Stimulated activated CD4-positive, alpha-beta T cell treated with anti-CD3 and anti-CD28 coated beads, Interleukin-12 subunit alpha, Interleukin-12 subunit beta, amount 100 ng/mL, for 4 hours (primary cell): ENCODE measurements at regions not wholly inside any gene's neighbourhood (a gene's known extent, or its start where the extent isn't known, plus 50 kb on each side); places are given as distances from the start of the nearest gene placed in this dataset.

ENCODE experiments used
- DNase-seq: peaks from one replicate; pipeline ENCODE4 v3.0.0-alpha.2; 2020

- no peak for DNase-seq
These were observed 318.6 kb downstream of the TCERG1L start for GRCh38 chr10:130992802-130993523.

DNA sequence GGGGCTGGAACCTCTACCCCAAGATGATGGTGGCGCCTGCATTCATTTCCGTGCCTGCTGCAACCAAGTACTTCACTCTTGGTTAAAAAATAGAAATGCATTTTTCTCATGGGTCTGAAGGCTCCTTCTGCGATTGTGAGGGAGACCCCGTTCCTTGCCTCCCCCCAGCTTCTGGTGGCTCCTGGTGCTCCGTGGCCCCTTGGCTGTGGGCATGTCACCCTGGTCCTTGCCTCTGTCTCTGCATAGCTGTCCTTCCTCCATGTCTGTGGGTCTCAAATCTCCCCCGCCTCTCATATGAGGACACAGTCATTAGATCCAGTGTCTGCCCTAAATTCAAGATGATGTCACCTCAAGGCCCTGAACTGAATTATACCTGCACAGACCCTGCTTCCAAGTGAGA is 317.9 kb downstream of the TCERG1L start:
- DNase-seq, result no peak

DNA sequence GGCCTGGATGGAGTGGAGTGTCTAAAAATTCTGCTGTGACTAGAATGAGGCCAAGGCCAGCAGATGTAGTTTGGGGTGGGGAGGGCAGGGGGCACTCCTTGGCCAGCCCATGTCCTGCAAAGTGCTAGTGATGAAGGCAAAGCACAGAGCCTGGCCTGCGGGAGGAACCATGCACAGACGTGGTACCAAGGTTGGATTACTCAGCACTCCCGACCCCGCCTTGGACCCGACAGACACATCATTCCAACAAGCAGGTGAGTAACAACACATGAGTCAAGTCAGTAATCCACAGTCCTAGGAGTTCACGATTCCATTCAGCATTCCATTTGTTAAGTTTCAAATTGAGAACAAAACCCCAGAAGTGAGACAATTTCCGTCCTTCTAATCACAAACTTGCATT is 317.3 kb downstream of the TCERG1L start:
- no peak for DNase-seq

DNA sequence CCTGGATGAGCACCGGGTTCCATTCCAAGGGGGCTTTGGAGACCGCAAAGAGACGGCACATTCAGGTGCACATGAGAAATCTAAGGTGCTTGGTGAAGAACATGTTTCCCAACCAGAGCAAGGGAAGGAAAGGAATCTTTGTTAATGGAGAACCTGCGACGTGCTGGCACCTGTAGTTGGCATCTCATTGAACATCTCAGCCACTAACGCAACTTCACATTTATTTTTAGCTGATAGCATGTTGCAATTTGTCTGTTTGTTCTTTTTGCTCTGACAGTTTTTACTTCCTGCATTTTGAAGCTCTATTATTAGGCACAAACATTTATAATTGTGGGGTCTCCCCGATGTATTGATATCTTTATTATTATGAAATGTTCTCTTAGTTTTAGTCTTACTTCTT is 316.7 kb downstream of the TCERG1L start:
- no peak for DNase-seq

DNA sequence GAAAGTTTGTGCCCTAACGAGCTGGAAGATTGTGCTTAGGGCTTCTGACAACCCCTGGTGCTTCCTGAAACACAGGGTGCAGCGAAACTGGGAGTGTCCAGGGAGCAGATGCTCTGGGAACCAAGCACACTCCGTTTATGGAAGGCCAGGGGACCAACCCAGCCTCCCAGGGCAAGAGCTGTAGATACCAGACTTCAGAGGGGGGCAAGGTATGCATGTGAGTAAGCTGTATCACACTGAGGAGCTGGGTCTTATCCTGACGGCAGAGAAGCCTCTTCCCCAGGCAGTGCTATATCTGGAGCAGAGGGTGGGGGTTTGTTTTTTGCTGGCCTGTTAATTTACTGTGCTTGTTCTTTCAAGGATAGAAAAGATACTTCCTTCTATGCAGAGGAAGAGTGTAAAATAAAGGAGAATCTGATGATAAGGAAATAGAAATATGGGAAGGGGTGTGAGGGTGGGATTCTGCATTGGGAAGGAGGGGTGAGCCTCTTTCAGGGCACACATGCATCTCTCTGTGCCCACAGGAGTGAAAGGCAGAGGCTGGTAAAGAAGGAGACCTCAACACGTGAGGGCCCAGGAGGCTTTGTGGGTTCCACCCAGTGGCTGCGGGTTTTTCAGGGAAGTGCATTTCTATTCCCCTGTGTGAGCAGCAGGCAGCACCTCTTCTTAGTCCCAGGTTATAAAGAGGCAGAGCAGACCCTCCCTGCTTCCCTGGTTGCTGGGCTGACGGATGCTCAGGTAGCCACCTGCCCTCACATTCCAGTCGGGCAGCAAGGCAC is 314.1 kb downstream of the TCERG1L start:
- no peak for DNase-seq

GRCh38 chr10:130998046-130998435 is 313.5 kb downstream of the TCERG1L start:
- DNase-seq, result no peak

- DNase-seq, result no peak
These were observed 312.9 kb downstream of the TCERG1L start for GRCh38 chr10:130998642-130999041.

DNA sequence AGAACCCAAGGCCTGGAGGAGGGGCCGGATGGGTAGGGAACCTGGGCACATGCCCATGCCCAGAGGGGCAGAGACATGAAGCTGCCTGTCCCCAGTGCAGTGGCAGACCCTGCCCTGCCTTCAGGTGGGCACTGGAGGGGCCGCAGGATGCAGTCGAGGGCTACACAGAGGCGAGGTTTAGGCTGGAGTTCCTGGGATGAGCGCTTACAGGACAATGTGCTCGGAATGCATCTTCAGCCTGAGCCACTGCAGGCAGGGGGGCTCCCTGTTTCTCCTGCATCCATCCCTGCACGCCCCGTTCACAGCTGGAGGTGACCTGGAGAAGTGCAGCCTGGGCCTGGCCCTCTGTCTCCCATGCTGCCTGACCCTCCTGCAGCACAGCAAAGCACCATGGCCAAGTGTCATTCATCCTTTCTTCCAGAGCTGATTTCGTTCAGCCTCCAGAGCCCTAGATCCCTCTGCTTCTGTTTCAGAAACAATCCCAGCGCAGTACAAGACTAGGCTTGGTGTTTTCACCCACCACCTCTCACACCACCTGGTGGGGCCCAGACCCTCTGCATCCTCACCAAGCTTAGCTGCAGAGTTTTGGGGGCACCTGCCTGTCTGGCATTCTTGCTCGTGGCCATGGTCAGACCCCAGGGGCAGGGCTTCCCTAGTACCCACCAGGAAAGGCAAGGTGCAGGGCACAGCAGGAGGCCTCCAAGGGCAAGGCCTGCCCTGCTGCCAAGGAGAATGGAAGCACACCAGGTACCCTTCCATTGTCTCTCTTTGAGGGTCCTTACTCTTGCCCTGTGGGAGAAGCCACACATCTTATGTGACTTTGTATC is 311.9 kb downstream of the TCERG1L start:
- no peak for DNase-seq

DNA sequence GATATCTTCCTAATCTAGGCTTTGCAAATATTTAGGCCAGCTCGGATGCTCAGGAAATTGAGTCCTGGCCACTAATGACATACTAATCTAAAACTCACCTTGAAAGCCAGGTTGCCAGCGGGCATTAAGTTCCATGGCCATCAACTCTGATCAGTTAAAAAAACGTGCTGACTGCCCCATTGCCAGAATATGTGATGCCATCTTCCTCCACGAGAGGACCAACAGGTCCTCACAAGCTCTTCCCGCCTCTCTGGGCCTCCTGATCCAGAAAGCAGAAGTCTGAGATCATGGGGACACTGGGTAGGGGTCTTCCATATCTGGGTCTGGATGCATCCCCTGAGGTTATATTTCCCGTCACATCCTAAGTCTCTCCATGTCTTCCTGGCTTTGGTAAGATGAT is 311.3 kb downstream of the TCERG1L start:
- DNase-seq, result no peak

- no peak for DNase-seq
These were observed 310.8 kb downstream of the TCERG1L start for GRCh38 chr10:131000743-131001142.

DNA sequence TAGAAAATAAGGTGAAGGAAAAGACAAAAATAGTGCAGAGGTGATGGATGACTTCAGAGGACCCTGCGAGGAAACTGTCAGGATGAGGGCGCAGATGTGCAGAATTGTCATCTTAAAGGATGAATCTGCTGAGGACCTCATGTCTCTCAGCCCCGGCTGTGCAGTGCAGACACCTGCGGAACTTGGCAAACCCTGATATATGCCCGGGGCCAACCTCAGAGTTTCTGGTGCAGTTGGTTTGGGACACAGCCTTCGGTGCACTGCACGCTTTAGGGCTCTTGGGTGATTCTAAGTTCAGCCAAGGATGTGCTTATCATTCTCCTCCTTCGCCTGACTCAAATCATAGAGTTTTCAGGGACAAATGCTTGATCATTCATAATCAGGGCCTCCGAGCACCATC is 310.1 kb downstream of the TCERG1L start:
- no peak for DNase-seq

DNA sequence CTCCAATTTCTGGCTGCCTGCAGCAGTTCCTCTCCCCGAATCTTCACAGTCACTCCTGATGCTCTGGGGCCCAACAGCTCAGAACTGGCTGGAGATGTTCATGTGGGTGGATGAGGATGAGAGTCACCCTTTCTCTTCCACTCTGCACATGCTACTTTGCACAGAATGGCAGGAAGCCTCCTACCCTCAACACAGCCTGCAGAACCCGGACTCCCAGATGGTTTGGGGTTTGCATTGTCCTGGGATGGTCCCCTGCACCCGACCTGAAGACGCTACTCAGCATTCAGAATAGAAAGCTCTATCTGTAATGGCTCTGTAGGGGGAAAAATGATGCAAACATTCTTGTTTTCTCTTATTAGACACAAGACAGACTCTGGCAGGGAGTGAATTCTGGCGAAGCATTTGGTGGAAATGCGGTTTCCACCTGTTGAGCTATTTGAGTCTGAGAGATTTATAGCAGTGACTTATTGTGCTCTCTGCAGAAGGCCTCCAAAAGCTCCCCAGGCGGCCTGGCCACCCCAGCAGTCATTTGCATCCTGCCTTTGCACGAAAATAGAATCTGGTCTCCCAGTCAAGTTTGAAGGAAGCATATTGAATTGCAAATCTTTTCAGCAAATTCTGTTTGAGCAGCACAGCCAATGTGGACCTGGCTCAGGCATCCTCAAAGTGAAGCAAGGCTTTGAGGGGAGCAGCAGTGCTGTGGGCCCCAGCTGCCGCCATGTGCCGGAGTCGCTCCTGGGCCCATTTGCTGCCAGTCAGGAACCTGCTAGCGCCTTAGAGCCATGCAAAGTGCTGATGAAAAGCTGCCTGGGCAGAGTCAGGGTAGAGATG is 309.3 kb downstream of the TCERG1L start:
- no peak for DNase-seq

GRCh38 chr10:131003455-131003854 is 308.1 kb downstream of the TCERG1L start:
- no peak for DNase-seq

DNA sequence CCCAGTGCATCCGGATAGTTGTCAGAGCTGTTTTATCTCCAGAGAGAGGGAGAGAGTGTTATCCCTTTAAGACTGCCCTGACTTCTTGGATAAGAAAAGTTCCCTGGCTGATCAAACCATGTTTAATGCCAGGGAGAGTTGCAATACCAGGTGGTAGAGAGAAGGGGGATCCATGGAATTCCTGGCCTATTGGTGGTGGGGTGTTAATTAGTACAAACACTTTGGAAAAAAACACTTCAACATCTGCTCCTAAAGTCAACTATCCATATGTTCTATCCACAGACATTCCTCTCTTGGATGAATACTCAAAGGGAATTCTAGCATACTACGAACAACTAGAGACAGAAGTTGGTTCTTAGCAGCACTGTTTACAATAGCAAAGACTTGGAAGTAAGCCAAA is 307.2 kb downstream of the TCERG1L start:
- no peak for DNase-seq

DNA sequence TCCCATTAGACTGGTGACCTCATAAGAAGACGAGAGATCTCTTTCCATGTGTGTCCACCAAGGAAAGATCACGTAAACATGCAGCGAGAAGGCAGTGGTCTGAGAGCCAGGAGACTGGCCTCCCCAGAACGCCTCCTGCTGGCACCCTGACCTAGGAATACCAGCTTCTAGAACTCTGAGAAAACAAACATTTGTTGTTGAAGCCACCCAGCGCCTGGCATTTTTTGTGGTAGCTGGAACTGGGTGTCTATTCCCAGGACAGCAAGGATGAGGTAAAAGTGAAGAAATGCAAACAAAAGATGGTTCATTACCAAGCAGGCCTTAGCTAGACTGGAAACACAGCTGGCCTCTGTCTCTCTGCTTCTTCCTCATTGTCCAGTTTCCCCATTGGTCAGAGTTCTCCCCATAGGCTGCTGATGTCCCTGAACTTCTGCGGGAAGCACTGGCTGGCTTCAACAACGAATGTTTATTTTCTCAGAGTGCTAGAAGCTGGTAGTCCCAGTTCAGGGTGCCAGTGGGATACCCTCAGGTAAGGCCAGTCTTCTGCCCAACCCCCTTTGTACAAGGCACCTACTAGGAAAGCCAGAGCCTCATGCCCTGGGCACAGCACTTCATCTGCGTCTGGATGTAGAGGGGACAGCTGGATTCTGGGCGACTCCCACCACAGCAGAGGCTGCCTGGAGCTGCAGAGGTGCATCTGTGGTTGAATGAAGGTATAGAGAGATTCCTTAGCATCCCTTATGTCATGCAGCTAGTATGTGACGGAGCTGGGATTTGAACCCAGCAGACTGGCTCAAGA is 304.9 kb downstream of the TCERG1L start:
- DNase-seq, result no peak

GRCh38 chr10:131009791-131010190 is 301.7 kb downstream of the TCERG1L start:
- DNase-seq, result no peak

- no peak for DNase-seq
These were observed 300.5 kb downstream of the TCERG1L start for GRCh38 chr10:131010965-131011575.

DNA sequence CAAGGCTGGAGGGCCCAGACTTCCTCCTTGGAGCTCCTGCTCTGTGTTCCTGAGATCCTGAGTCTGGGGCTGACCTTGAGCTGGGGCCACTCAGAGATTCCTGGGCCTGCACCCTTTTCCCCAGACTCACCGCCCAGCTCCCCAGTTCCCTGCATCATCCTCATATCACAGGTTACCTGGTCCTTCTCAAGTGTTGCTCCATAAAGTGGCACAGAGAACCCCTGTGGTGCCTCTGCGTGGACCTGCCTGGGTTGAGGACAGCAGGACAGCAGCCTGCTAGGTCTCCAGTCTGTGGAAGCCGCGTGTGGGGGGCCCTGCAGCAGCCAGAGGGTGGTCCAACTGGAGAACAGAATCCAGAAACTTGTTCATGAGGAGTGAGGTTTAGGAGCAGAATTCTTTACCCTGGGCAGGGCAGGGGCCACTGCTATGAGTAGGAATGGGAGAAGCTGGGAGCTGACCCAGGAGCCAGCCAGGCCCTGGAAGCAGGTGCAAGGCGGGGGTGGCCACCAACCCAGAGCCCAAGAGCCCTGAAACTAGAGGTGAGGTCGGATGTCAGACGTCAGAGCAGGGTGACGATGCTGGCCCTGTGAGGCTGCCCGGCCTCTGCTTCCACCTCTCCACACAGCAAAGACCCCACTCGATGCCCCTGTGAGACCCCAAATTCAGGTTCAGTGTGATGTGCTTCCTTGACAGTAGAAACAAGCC is 299.4 kb downstream of the TCERG1L start:
- DNase-seq, result no peak

DNA sequence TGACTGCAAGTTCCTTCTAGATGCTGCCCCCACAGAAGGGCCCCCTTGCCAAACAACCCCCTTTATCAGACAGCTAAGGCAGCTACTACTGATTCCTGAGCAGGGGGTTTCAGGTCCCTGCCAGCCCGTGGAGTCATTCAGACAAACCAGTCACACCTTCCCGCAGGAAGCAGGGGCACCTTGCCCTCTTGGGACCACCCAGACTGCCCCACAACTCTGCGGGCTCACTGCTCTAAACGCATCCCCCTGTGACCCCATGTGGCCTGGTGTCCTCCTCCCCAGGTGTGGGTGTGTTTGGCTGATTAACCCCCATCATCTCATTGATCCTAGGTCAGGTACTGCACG is 298.9 kb downstream of the TCERG1L start:
- DNase-seq, result no peak

DNA sequence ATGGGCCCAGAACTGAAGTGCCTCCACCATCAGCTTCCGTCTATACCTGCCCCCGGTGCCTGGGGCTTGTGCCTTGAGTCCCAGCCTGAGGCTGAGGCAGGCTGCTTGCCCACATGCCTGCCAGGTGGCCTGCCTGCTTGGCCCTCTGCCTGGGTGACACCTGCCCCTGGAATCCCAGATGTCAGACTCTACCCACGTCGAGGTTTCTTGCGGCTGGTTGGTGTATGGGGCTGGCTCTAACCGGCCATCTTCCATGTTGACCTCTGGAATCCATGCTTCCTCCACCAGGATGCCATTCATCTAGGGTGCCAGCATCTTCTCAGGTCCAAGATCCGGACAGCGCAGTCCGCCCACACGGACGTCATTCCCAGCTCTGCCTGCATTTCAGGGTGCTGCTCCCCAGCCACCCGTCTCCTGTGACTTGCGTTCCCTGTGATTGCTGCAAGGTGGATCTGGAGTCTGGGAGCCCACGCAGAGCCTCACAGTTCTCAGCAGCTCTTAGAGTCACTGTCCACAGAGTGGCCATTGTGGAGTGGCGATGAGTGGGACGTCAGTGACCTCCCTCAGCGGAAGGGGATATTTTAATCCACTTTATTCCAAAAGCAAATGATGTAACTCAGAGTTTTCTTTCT is 298.1 kb downstream of the TCERG1L start:
- DNase-seq, result no peak
